HG03460 (cell line): ENCODE measurements at regions not wholly inside any gene's neighbourhood (a gene's known extent, or its start where the extent isn't known, plus 50 kb on each side); places are given as distances from the start of the nearest gene placed in this dataset.

Experiments used
- ATAC-seq: cut with Tn5 transposase; IDR thresholded peaks from one replicate; pipeline ENCODE4 v1.9.1; 2021; ENCODE audit not compliant: unreplicated experiment

DNA sequence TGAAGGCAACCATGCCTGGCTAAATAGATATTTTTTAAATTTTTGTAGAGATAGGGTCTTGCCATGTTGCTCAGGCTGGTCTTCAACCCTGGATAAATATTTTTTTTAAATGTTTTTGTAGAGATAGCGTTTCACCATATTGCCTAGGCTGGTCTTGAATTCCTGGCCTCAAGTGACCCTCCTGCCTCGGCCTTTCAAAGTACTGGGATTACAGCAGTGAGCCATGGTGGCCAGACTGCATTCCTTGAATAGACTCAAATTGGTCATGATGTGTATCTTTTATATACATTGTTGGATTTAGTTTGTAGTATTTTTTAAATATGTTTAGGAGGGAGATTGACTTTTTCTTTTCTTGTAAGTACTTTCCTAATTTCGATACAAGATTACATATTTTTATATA, 325.7 kb upstream of the C11orf87 start:
- no peak for ATAC-seq

GRCh38 chr11:109106151-109106906, 315.7 kb upstream of the C11orf87 start:
- ATAC-seq, result no peak

- ATAC-seq, result no peak
Observed at GRCh38 chr11:109109150-109109549, 312.8 kb upstream of the C11orf87 start.

- ATAC-seq, result no peak
Observed at GRCh38 chr11:109109571-109110315, 312.2 kb upstream of the C11orf87 start.

DNA sequence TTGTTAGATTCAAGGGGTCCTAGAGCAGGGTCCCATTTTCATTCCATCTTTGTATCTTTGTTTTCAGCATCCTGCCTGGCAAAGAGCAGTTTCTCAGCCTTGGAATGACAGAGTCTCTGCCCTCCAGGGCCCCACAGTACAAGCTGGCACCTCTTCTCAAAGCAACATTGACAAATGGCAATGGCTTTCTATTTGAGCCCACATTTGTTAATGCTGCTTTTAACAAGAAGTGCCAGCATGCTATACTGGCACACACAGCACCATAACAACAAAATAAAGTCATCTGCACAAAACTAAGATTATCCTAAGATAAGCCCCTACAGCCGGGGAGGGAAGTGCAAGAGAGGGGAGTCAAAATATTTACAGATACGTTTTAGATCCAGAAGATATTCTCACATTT, 309.7 kb upstream of the C11orf87 start:
- ATAC-seq, result no peak

GRCh38 chr11:109112821-109113280, 309.1 kb upstream of the C11orf87 start:
- no peak for ATAC-seq

DNA sequence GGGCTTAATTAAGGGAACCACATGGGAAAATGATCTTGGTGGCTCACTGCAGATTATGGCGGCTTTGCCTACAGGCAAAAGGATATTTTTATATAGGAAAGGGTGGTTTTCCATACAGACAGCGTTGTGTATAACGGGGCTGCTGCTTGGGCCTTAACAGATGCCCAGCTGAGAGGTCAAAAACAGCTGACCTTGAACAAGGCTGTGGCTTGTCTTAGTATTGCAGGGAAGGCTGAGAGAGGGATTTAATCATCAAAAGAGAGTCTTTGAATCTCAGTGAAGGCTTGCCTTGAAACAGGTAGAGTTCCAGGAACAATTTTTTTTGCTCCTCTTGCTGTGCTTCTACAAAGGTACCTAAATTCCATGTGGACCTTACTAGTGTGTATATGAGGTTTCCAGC, 301.6 kb upstream of the C11orf87 start:
- no peak for ATAC-seq

GRCh38 chr11:109121173-109121932, 300.6 kb upstream of the C11orf87 start:
- no peak for ATAC-seq

- no peak for ATAC-seq
Observed at GRCh38 chr11:109123816-109124787, 297.9 kb upstream of the C11orf87 start.

DNA sequence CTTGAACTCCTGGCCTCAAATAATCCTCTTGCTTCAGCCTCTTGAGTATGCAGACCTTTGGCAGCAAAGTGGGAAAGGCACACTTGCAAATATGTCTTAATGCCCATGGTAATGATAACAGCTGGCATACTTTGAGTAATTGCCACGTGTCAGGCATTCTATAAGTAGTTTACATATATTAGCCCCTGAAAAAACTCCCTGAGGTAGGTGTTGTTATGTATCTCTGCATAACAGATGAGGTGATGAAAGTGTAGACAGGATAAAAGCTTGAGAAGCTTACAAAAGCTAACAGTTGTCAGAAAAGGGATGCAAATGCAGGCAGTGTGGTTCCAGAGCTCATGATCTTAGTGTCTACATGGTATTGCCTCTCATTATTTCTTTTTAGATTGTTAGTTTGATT, 291.1 kb upstream of the C11orf87 start:
- no peak for ATAC-seq

DNA sequence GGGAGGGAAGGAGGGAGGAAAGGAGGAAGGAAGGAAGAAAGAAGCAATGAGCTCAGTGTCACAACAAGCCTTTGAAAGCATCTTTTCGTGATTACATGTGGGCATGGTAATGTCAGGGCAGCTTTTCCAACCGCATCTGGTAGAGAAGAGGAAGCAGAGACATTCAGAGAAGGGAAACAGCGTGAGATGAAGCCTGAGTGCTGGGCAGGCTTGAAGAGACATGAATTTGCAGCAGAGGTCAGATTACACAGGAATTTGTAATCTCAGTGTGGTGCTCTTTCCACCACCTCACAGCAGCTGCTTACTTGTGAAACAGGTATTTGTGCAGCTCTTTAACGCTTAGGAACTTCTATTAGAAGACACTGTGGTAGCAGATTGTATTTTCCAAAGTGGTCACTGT, 289.5 kb upstream of the C11orf87 start:
- no peak for ATAC-seq

GRCh38 chr11:109133159-109133558, 288.8 kb upstream of the C11orf87 start:
- ATAC-seq, result no peak

DNA sequence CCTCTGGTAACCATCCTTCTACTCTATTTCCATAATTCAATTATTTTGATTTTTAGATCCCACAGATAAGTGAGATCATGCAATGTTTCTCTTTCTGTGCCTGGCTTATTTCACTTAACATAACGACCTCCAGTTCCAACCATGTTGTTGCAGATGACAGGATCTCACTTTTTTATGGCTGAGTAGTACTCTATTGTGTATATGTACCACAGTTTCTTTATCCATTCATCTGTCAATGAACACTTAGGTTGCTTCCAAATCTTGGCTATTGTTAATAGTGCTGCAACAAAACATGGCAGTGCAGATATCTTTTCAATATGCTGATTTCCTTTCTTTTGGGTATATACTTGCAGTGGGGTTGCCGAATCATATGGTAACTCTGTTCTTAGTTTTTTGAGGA, 286.4 kb upstream of the C11orf87 start:
- no peak for ATAC-seq

DNA sequence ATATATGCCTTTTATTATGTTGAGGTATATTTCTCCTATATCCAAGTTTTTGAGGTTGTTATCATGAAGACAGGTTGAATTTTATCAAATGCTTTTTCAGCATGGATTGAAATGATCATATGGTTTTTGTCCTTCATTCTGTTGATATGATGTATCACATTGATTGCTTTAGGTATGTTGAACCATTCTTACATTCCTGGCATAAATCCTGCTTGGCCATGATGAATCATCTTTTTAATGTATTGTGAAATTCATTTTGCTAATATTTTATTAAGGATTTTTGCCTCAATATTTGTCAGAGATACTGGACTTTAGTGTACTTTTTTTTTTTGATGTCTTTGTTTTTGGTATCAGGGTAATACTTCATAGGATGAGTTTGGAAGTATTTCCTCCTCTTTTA, 283.8 kb upstream of the C11orf87 start:
- no peak for ATAC-seq

DNA sequence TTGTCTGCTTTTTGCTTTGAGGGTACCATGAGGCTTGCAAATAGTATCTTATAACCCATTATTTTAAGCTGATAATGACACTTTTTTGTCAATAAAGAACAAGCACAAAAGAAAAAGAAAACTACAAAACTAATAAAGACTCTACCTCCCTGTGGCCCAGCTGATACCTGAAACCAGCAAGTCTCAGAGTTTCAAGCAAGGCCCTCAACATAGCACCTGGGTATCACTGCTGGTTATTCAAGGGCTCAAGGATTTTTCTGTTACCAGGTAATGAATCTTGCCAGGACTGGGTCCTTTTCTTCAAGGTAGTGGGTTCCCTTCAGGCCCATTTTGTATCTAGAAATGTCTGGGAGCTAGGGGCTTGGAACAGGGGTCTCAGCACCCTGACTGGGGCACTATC, 281.6 kb upstream of the C11orf87 start:
- ATAC-seq, result no peak

GRCh38 chr11:109140857-109141515, 281.0 kb upstream of the C11orf87 start:
- no peak for ATAC-seq

DNA sequence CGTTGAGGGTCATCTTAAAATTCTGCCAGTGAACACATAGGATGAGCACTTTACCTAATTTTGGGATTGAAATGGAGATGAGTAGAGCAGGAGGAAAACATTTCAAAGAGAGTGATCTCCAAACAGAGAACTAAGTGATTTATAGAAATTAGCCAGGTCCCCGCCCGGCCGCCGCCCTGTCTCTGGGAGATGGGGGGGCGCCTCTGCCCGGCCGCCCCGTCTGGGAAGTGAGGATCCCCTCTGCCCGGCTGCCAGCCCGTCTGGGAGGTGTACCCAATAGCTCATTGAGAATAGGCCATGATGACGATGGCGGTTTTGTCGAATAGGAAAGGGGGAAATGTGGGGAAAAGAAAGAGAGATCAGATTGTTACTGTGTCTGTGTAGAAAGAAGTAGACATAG, 276.7 kb upstream of the C11orf87 start:
- ATAC-seq, result no peak

DNA sequence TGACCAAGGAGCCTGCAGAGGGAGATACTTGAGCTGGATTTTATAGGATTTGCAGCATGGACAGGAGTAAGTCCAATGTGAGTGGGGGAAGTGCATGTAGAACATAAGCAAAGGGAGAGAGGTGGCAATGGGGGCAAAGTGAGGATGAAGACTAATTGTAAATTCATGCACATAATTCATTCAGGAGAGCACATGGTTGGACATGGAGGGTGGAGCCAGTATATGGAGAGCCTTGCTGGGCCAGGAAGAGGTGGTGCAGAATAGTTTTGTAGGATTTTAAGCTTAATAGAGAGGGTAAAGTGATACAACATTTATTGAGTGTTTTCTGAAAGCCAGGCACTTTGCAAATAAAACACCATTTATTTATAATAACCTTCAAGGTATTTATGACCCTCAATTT, 274.3 kb upstream of the C11orf87 start:
- ATAC-seq, result no peak

GRCh38 chr11:109148669-109149068, 273.3 kb upstream of the C11orf87 start:
- no peak for ATAC-seq

DNA sequence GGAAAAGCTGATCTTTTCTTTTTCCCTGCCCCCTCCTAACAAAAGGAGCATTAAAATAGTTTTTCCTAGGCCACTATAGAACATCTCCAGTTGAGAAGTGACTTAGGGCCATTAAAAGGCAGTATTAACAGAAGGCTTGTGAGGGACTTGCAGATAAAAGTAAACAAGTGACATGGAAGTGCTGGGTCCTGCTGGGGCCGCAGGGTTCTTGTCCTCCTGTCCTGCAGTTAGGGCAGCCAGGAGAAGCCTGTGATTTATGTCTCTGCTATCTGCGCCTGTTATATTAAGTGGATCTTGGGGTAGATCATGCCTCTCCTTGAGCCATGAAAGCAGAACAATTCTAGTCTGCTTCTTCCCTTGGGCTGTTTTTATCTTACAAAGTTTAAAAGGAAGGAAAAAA, 271.4 kb upstream of the C11orf87 start:
- ATAC-seq, result no peak
